DOHH2 (cell line): ENCODE measurements at regions not wholly inside any gene's neighbourhood (a gene's known extent, or its start where the extent isn't known, plus 50 kb on each side); places are given as distances from the start of the nearest gene placed in this dataset.

ENCODE experiments used
- H3F3A ChIP-seq: fragments of 200-600 bp; sonication (generic), shearing (Covaris generic); 2 replicates; pipeline ENCODE4 v1.6.0; 2016; ENCODE audit warnings: antibody characterized with exemption, mild to moderate bottlenecking; ENCODE audit not compliant: control insufficient read depth, insufficient read depth
- H3K27ac ChIP-seq: fragments of 200-600 bp; sonication (generic); 2 replicates; pipeline ENCODE4 v1.5.1; 2014; ENCODE audit warnings: low read depth, mild to moderate bottlenecking, low read length, moderate library complexity
- H3K27me3 ChIP-seq: fragments of 200-600 bp; sonication (generic); 2 replicates; pipeline ENCODE4 v1.6.1; 2014; ENCODE audit warnings: mild to moderate bottlenecking, low read length, mixed read lengths; ENCODE audit not compliant: control insufficient read depth
- H3K36me3 ChIP-seq: fragments of 200-600 bp; sonication (generic); 2 replicates; pipeline ENCODE4 v1.6.1; 2014; ENCODE audit warnings: mild to moderate bottlenecking, low read length, moderate library complexity, mixed read lengths; ENCODE audit not compliant: control insufficient read depth
- H3K4me1 ChIP-seq: fragments of 200-600 bp; sonication (generic); 2 replicates; pipeline ENCODE4 v1.6.1; 2014; ENCODE audit warnings: mild to moderate bottlenecking, low read length, mixed read lengths; ENCODE audit not compliant: control insufficient read depth
- H3K4me2 ChIP-seq: fragments of 200-600 bp; sonication (generic); 2 replicates; pipeline ENCODE4 v1.6.0; 2014; ENCODE audit warnings: mild to moderate bottlenecking, low read length, moderate library complexity
- H3K4me3 ChIP-seq: fragments of 200-600 bp; sonication (generic); 2 replicates; pipeline ENCODE4 v1.5.1; 2014; ENCODE audit warnings: mild to moderate bottlenecking, low read length, mixed read lengths
- H3K79me2 ChIP-seq: fragments of 200-600 bp; sonication (generic); 2 replicates; pipeline ENCODE4 v1.6.1; 2014; ENCODE audit warnings: mild to moderate bottlenecking, low read length, mixed read lengths; ENCODE audit not compliant: control insufficient read depth
- H3K9me2 ChIP-seq: fragments of 200-600 bp; sonication (generic); replicated peaks from 2 replicates; pipeline ENCODE4 v1.6.1; 2014; ENCODE audit warnings: mild to moderate bottlenecking, low read length, mixed read lengths; ENCODE audit not compliant: control insufficient read depth
- H3K9me3 ChIP-seq: fragments of 200-600 bp; sonication (generic); 2 replicates; pipeline ENCODE4 v1.6.1; 2014; ENCODE audit warnings: antibody characterized with exemption, low read length, mixed read lengths; ENCODE audit not compliant: control insufficient read depth, insufficient read depth
- H4K20me1 ChIP-seq: fragments of 200-600 bp; sonication (generic); 2 replicates; pipeline ENCODE4 v1.6.0; 2014; ENCODE audit warnings: low read depth, mild to moderate bottlenecking, antibody characterized with exemption, low read length, moderate library complexity; ENCODE audit not compliant: control insufficient read depth, insufficient read depth
- EZH2phosphoT487 ChIP-seq: fragments of 200-600 bp; sonication (generic); IDR thresholded peaks from 2 replicates; pipeline ENCODE4 v1.6.1; 2017; ENCODE audit warnings: borderline replicate concordance, mild to moderate bottlenecking, antibody characterized with exemption, low read length, moderate library complexity, mixed read lengths
- TF ChIP-seq, protein P1 (sequence below): fragments of 200-600 bp; sonication (generic); IDR thresholded peaks from one replicate; pipeline ENCODE4 v1.5.1; 2014; ENCODE audit warnings: antibody characterized with exemption, mild to moderate bottlenecking, low read depth, low read length; ENCODE audit not compliant: poor library complexity, severe bottlenecking

DNA sequence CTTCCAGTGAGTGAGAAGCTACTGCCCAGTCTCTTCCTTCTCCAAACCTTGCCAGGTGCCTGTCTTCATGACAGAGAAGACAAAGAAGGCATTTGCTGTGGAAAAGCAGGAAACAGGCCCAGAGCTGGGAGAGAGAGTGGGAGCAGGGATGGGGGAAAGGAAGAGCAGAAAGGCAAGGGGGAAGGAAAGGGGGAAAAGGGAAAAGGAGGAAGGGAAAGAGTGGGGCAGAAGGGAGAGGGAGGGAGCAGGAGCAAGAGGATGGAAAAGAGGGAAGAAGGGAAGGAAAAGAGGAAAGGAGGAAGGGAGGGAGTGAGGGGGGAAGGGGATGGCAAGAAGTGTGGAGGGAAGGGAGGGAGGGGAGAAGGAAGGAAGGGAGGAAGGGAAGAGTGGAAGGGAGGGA is 121.2 kb upstream of the LINGO1 start:
- TF ChIP-seq, protein P1, sequence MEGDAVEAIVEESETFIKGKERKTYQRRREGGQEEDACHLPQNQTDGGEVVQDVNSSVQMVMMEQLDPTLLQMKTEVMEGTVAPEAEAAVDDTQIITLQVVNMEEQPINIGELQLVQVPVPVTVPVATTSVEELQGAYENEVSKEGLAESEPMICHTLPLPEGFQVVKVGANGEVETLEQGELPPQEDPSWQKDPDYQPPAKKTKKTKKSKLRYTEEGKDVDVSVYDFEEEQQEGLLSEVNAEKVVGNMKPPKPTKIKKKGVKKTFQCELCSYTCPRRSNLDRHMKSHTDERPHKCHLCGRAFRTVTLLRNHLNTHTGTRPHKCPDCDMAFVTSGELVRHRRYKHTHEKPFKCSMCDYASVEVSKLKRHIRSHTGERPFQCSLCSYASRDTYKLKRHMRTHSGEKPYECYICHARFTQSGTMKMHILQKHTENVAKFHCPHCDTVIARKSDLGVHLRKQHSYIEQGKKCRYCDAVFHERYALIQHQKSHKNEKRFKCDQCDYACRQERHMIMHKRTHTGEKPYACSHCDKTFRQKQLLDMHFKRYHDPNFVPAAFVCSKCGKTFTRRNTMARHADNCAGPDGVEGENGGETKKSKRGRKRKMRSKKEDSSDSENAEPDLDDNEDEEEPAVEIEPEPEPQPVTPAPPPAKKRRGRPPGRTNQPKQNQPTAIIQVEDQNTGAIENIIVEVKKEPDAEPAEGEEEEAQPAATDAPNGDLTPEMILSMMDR = no peak
- no peak for TF ChIP-seq EZH2phosphoT487
- no peaks in the 10 kb centered on the region for H3K79me2 ChIP-seq
- no peaks in the 10 kb centered on the region for H3K9me2 ChIP-seq
- no peaks in the 10 kb centered on the region for H3K9me3 ChIP-seq
- no peaks in the 10 kb centered on the region for H4K20me1 ChIP-seq
- no peak overlapping the region for H3K4me2 ChIP-seq
- no peaks in the 10 kb centered on the region for H3K4me1 ChIP-seq
- H3K27ac ChIP-seq = no peak overlapping the region
- H3K36me3 ChIP-seq = no peaks in the 10 kb centered on the region
- H3K27me3 ChIP-seq = no peaks in the 10 kb centered on the region
- H3K4me3 ChIP-seq = no peak overlapping the region
- no peaks in the 10 kb centered on the region for H3F3A ChIP-seq

DNA sequence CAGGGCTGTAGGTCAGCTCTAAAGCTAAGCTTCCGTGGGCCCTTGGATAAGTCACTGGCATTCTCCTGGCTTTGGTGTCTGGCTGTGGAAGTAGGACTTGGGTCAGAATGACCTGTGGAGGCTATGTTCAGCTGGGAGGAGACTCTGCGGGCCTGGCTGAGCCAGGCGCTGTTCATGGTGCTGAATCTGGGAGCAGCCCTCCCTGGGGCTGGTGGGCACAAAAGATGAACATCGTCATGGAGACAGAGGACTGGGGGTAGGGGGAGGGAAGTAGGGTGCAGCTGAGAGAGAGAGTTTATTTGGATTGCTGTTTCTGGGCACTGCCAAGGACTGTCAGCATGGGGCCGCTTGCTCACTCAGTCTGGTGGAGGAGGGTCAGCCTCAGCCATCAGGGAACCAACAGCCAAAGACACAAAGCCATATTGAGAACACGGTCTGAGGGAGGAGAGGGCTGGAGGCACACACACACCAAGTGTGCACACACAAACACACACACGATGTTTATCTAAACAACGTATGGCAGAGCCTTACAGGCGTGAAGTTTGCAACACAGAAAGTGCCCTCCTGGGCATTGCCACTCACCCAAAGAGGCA is 120.7 kb upstream of the LINGO1 start:
- H4K20me1 ChIP-seq = no peaks in the 10 kb centered on the region
- no peaks in the 10 kb centered on the region for H3K36me3 ChIP-seq
- H3K27ac ChIP-seq = no peak overlapping the region
- H3K4me3 ChIP-seq = no peak overlapping the region
- H3K4me2 ChIP-seq = no peak overlapping the region
- no peaks in the 10 kb centered on the region for H3K9me2 ChIP-seq
- no peaks in the 10 kb centered on the region for H3K79me2 ChIP-seq
- TF ChIP-seq, protein P1 = no peak
- TF ChIP-seq EZH2phosphoT487 = no peak
- H3K4me1 ChIP-seq = no peaks in the 10 kb centered on the region
- H3K9me3 ChIP-seq = no peaks in the 10 kb centered on the region
- H3F3A ChIP-seq = no peaks in the 10 kb centered on the region
- no peaks in the 10 kb centered on the region for H3K27me3 ChIP-seq

DNA sequence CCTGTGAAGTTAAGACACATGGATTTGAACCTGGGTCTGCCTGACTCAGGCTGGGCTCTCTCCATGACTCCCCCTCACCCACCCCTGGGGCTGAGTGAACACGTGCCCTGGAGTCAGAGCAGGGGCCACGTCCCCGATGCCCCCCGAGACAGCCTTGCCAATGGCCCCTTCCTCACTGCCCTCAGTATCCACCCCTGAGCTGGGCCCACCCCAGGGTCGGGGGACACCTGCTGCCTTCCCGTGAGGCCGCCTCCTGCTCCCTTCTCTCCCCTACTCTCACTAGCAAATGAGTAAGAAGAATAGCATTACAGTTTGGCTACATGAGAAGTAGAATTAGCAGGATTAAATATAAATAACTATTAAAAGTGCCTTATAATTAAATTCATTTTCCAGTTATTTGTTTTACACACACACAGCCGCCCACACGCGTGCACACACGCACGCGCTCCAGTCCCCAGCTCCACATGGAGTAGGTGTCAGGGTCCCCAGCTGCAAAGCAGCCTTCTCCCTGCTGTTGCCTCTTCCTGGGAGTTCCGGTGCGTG is 117.4 kb upstream of the LINGO1 start:
- no peak overlapping the region for H3K27ac ChIP-seq
- TF ChIP-seq, protein P1 = no peak
- TF ChIP-seq EZH2phosphoT487 = no peak
- no peaks in the 10 kb centered on the region for H3K9me3 ChIP-seq
- no peak overlapping the region for H3K4me2 ChIP-seq
- no peaks in the 10 kb centered on the region for H3K79me2 ChIP-seq
- H3K4me1 ChIP-seq = no peaks in the 10 kb centered on the region
- H3K9me2 ChIP-seq = no peaks in the 10 kb centered on the region
- no peaks in the 10 kb centered on the region for H3K36me3 ChIP-seq
- no peak overlapping the region for H3K4me3 ChIP-seq
- H4K20me1 ChIP-seq = no peaks in the 10 kb centered on the region
- no peaks in the 10 kb centered on the region for H3K27me3 ChIP-seq
- H3F3A ChIP-seq = no peaks in the 10 kb centered on the region
